Immature natural killer cell (primary cell): ENCODE measurements at regions not wholly inside any gene's neighbourhood (a gene's known extent, or its start where the extent isn't known, plus 50 kb on each side); places are given as distances from the start of the nearest gene placed in this dataset.

Experiments used
- DNase-seq, 3 donors: peaks; one replicate each; pipeline ENCODE4 v3.0.0; 2022; ENCODE audit warnings: mixed read lengths in 1 of 3
- H3K27ac Mint-ChIP-seq, 6 donors: one replicate each; pipeline ENCODE4 v1.8.0; 2020; ENCODE audit warnings: mixed read lengths in 6 of 6, mild to moderate bottlenecking in 5 of 6, inconsistent platforms in 4 of 6, moderate library complexity in 3 of 6
- H3K27me3 Mint-ChIP-seq, 3 donors: one replicate each; pipeline ENCODE4 v1.8.0; 2020 to 2021; ENCODE audit warnings: low read depth in 3 of 3, mild to moderate bottlenecking in 3 of 3, mixed read lengths in 3 of 3, moderate library complexity in 3 of 3, inconsistent platforms in 1 of 3
- H3K36me3 Mint-ChIP-seq, 3 donors: one replicate each; pipeline ENCODE4 v1.8.0; 2020; ENCODE audit warnings: mixed read lengths in 3 of 3, inconsistent platforms in 2 of 3, mild to moderate bottlenecking in 2 of 3
- H3K4me1 Mint-ChIP-seq, 2 donors: one replicate each; pipeline ENCODE4 v1.8.0; 2020; ENCODE audit warnings: inconsistent platforms in 2 of 2, mild to moderate bottlenecking in 2 of 2, mixed read lengths in 2 of 2, moderate library complexity in 1 of 2
- H3K4me3 Mint-ChIP-seq, 5 donors: one replicate each; pipeline ENCODE4 v1.8.0; 2020; ENCODE audit warnings: mild to moderate bottlenecking in 5 of 5, mixed read lengths in 5 of 5, inconsistent platforms in 3 of 5, moderate library complexity in 3 of 5
- H3K9me3 Mint-ChIP-seq, 6 donors: one replicate each; pipeline ENCODE4 v1.8.0; 2020; ENCODE audit warnings: mild to moderate bottlenecking in 6 of 6, mixed read lengths in 6 of 6, inconsistent platforms in 4 of 6, moderate library complexity in 3 of 6

DNA sequence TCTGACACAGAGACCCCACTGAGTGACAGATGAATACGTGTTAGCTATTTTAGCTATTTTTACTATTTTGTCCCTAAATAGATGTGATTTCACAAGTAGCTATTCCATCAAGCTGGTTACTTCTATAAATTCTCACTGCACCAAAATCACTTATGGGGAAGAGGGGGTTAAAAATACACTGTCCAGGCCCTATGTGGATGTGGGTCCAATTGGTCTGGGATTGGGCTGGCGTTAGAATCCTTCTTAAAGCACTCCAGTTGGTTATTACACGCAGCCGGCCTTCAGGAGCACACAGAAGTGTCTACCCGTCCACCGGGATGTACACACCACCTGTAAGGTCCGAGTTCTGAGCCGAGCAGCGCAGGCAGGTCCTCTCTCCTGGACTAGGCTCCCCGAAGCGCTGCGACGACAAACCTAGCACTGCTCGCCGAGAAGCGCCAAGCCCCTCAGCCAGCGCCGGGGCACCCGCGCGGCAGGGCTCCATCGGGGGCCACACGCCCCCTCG lies 222.3 kb upstream of the MKLN1 start:
- Mint-ChIP-seq H3K4me1 (peaks cover 74% of the 10 kb centered on the region in 2 donors), H3K27me3 (peaks cover 46 to 81% (median 76%) of the 10 kb centered on the region in 3 donors), H3K4me3 (peak overlapping the region; percentile 83 to 88 (median 86)), H3K9me3 (no peaks in the 10 kb centered on the region), H3K36me3 (peaks cover 0 to 8% (median 0%) of the 10 kb centered on the region in 3 donors), H3K27ac (peak overlapping the region; percentile 68 to 92 (median 86))
- no peak for DNase-seq

DNA sequence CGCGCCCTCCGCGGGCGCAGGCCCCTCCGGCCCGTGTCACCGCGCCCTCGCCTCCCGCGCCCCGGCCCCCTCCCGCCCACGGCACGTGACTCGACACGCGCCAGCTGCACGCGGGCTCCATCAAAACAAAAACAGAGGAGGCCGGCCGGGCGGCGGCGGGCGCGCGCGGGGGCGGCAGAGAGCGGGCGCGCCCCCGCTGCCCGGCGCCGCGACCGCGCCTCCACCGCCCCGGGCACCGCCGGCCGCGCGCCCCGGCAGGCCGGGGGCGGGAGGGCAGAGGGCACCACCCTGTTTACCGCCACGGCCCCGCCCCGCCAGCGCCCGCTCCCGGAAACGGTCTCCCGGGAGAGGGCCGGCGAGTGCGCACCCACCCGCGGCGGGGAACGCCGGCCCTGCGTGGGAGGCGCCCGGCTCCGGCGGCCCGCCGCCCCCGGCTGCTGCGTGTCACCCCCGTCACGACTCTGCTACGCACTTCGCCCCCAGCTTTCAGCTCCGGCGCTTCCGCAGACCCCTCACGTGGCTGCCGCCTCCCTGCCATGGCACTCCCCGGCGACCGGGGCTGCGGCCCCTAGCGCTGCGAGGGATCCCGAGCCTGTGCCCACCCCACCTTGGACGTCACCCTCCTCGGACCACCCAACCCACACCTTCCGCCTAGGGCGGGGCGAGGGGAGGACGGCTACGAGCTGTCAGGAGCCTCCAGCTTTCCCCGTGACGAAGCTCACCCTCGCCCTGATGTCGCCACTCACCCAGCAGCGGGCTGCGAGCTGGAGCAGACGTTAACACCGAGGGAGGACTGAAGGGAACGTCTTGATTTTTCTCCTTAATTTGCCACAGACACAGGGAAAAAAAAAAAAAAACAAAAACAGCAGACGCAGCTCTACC lies 221.6 kb upstream of the MKLN1 start:
- Mint-ChIP-seq H3K36me3 (peaks cover 0 to 8% (median 0%) of the 10 kb centered on the region in 3 donors), H3K27ac (peak overlapping the region; percentile 99 to 100 (median 100))

DNA sequence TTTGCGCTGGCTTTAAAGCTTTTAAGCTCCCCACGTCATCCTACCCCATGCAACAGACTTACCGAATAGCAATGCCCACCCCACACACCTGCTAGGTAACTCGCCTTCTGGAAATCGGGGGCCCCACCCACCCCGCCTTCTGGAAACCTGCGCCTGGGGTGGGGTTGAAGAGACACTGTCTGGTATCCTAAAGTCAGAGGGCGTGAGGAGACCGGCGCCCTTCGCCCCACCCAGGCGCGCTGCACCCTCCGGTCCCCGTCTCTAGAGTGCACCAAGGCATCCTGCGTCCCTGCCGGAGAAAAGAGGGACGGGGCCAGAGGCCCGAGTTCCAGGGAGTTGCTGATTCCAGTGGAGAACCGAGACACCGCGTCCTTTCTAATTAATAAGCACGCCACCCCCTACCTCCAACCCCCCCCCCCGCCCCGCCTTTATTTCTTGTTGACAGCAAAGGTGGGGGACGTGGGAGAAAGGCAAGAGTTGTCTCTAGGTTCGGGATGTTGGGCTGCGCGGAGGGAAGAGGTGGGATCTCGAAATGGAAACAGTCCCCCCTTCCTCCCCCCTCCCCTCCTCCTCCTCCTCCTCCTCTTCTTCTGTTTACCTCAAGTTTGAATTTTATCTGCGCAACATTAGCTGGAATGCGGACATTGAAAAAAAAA lies 220.9 kb upstream of the MKLN1 start:
- H3K27ac Mint-ChIP-seq, result peak overlapping the region; percentile 99 to 100 (median 100)
- no peaks in the 10 kb centered on the region for H3K9me3 Mint-ChIP-seq
- H3K4me1 Mint-ChIP-seq, result peaks cover 72 to 73% of the 10 kb centered on the region in 2 donors
- peak in 1 of 3 donors; percentile 65 for DNase-seq
- peak overlapping the region; percentile 92 to 99 (median 96) for H3K4me3 Mint-ChIP-seq
- H3K27me3 Mint-ChIP-seq, result peaks cover 49 to 77% (median 76%) of the 10 kb centered on the region in 3 donors
- H3K36me3 Mint-ChIP-seq, result peaks cover 0 to 8% (median 0%) of the 10 kb centered on the region in 3 donors

More for the DNA sequence above, 221.6 kb upstream of the MKLN1 start:
- Mint-ChIP-seq H3K4me3 (peak overlapping the region; percentile 92 to 99 (median 96)), H3K9me3 (no peaks in the 10 kb centered on the region), H3K27me3 (peaks cover 51 to 77% (median 76%) of the 10 kb centered on the region in 3 donors), H3K4me1 (peaks cover 74% of the 10 kb centered on the region in 2 donors)
- DNase-seq, result peak; percentile 97

DNA sequence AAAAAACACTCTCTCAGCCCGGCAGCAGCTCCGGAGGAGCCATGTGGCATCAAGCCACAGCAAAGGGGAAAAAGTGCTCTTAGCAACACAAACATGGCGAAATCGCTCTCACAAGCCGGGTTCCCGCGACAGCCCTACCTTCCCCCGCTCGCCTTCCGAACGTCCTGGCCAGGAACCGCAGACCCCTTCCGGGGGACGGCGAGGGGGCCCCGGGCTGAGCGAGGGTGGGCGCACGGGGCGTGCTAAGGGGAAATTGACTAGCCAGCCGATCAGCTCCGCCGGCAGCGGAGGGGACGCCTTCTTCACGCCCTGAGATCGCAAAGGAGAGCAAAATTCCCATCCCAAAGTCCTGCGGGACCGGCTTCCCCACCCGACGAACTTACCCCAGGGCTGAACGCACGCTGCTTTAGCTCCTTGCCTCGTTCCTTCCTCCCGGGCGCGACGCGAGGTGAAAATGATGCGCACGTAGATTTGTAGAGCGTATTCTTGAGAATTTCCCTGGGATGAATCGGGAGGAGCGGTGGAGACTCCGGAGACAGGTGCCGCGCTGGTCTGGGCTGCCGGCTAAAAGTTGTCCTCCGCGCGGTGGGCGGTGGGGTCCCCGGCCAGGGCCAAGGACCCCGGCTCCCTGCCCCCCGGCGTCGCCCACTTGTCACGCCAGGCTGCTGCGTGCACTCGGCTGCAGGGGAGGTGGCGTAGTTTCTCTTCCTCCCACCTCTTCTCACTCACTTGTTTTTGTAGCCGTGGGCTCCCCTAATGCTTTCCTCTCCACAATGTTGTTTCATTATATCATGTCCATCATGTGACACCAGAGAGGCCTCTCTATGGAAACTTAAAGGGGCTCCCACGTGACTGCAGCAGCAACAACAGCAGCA lies 220.1 kb upstream of the MKLN1 start:
- H3K4me1 Mint-ChIP-seq, result peaks cover 64 to 65% of the 10 kb centered on the region in 2 donors

DNA sequence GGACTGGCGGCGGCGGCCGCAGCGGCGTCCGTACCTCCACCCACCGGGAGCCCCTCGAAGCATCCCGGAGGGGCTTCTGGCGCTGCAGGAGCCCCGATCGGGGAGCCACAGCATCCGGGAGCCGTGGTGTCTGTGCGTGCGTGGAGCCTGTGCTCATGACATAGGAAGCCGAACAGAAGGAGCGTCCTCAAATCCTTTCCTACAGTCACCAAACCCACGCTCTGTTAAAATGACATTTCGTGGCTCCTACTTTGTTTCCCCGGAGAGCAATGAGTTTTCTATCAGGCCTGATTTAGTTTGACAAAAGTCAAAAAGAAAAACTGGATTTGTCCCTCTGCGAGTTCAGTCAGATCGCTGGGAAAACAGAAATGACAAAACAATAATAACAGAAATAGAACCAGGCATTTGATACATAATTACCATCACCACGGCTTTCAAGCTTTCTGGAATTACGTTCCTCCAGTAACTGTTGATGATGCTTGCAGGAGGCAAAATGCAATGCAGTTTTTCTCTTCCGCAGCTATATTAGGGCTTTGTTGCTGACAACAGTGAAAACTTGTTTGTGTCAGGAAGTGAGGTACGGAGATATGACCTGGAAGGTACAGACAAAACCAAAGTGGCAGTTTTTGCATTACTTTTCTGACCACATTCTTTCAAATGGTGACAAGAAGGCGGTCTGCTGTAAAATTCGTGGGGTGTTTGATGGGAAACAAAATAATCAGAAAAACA lies 219.3 kb upstream of the MKLN1 start:
- H3K4me3 Mint-ChIP-seq, result peak overlapping the region; percentile 92 to 99 (median 96)
- peak; percentile 86 to 90 (median 88) for DNase-seq
- no peaks in the 10 kb centered on the region for H3K9me3 Mint-ChIP-seq
- H3K4me1 Mint-ChIP-seq, result peaks cover 56 to 57% of the 10 kb centered on the region in 2 donors
- peaks cover 52 to 68% (median 65%) of the 10 kb centered on the region in 3 donors for H3K27me3 Mint-ChIP-seq
- peaks cover 0 to 8% (median 0%) of the 10 kb centered on the region in 3 donors for H3K36me3 Mint-ChIP-seq
- H3K27ac Mint-ChIP-seq, result peak overlapping the region; percentile 99 to 100 (median 100)

More for the DNA sequence above, 220.1 kb upstream of the MKLN1 start:
- peak; percentile 84 to 90 (median 87) for DNase-seq
- H3K27me3 Mint-ChIP-seq, result peaks cover 49 to 74% (median 70%) of the 10 kb centered on the region in 3 donors
- H3K36me3 Mint-ChIP-seq, result peaks cover 0 to 8% (median 0%) of the 10 kb centered on the region in 3 donors
- peak overlapping the region; percentile 99 to 100 (median 100) for H3K27ac Mint-ChIP-seq
- no peaks in the 10 kb centered on the region for H3K9me3 Mint-ChIP-seq
- peak overlapping the region; percentile 92 to 99 (median 96) for H3K4me3 Mint-ChIP-seq

DNA sequence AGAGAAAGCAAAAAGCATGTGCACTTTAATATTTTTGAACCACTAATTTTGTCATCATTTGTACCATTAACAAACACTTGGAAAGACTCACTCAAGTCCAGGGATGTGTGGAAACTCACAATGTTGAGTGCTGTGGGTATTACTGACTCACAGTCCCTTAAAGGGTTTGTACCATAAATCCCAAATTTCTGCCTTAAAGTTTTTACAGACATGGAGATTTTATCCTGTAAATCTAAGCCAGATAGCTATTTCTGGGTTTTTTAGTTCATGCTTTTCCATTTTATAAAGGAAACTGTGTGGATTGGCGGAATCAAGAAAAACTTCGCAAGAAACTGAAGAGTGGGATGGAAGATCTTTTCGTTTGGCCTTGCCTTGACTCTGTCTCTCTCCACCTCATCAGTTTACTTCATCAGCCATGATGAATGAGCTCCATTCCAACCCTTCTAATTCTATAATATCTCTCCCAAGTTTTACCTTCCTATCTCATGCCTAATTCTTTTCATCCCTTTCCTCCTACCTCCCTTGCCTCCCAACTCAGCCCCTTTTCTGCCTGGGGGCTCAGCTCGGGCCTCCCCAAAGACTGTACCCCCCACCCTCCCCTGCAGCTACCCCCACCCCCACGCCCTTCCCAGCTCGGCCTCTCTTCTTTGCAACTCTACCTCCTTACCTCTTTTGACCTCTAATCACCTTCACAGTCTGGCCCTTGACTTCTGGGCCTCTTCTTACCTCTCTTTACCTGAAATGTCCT lies 218.5 kb upstream of the MKLN1 start:
- H3K27ac Mint-ChIP-seq, result peak overlapping the region; percentile 99 to 100 (median 100)
- H3K9me3 Mint-ChIP-seq, result no peaks in the 10 kb centered on the region
- peaks cover 51 to 61% (median 60%) of the 10 kb centered on the region in 3 donors for H3K27me3 Mint-ChIP-seq
- peak overlapping the region; percentile 92 to 99 (median 96) for H3K4me3 Mint-ChIP-seq
- peaks cover 48 to 49% of the 10 kb centered on the region in 2 donors for H3K4me1 Mint-ChIP-seq
- no peak for DNase-seq
- H3K36me3 Mint-ChIP-seq, result peaks cover 0 to 8% (median 0%) of the 10 kb centered on the region in 3 donors

DNA sequence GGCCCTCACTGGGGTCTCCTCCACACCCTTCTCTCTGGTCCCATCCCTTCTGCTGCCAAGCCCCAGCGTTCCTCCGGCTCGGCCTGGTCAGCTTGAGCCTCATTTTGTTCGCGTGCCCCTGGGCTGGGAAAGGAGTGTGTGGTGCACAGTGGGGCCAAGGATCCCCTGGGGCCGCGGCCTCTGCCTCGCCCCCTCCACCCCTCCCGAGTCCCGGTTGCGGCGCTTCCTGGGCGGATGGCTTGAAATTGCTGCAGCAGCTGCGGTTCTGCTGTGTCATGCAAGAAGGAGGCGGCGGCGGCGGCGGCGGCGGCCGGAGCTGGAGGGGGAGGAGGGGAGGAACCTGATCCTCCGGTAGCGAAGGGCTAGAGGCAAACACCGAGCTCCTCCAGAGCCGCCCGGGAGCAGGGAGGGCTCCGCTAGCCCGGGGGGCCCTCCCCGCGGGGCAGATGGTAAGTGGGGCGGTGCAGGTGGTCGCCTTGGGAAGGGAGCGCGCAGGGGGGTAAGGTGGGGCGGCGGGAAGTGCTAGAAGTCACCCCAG lies 217.8 kb upstream of the MKLN1 start:
- peaks cover 45 to 55% (median 54%) of the 10 kb centered on the region in 3 donors for H3K27me3 Mint-ChIP-seq
- H3K27ac Mint-ChIP-seq, result peak overlapping the region; percentile 99 to 100 (median 100)
- peak overlapping the region; percentile 92 to 99 (median 96) for H3K4me3 Mint-ChIP-seq
- H3K4me1 Mint-ChIP-seq, result peaks cover 41 to 42% of the 10 kb centered on the region in 2 donors
- DNase-seq, result peak; percentile 77 to 81 (median 80)
- H3K36me3 Mint-ChIP-seq, result peaks cover 0 to 8% (median 0%) of the 10 kb centered on the region in 3 donors
- no peaks in the 10 kb centered on the region for H3K9me3 Mint-ChIP-seq

DNA sequence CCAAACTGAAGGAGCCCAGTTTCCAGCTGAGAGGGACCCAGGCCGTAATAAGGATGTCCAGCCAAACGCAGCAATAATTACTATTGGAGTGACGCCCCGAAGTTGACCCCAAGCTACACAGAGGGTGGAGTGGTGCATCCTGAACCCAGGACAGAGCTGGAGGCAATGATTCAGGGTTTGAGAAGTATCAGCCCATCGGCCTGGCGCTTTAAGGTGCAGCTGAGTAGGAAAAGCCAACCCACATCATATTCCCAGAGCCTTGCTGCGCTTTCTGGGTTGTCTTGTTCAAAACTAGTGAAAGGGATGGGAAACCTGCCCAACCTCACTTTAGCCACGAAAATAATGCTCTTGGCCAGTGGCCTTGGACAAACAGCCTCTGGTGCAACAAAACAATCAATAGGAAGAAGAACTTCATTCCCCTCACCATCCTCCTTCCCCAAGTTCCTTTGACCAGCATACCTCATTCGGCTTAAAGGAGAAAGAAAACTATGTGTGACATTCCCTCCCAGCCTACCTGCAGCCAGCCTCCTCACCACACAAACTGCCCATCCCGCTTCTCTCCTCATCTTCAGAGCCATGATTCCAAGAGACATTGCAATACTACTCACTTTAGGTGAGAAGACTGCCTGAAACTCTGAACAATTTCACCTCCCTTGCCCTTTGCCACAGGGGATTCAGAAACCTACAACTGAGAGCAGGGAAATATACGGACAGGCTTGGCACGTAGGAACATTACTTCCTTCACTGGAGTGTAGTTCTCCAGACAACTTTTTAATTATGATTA lies 217.2 kb upstream of the MKLN1 start:
- Mint-ChIP-seq H3K27me3 (peaks cover 38 to 49% (median 48%) of the 10 kb centered on the region in 3 donors), H3K4me3 (peak overlapping the region; percentile 92 to 99 (median 96)), H3K4me1 (peaks cover 35 to 36% of the 10 kb centered on the region in 2 donors), H3K36me3 (peaks cover 0 to 8% (median 0%) of the 10 kb centered on the region in 3 donors), H3K27ac (peak overlapping the region; percentile 6 to 100 (median 90)), H3K9me3 (peaks cover 0 to 2% (median 0%) of the 10 kb centered on the region in 6 donors)
- DNase-seq, result peak in 1 of 3 donors; percentile 4

DNA sequence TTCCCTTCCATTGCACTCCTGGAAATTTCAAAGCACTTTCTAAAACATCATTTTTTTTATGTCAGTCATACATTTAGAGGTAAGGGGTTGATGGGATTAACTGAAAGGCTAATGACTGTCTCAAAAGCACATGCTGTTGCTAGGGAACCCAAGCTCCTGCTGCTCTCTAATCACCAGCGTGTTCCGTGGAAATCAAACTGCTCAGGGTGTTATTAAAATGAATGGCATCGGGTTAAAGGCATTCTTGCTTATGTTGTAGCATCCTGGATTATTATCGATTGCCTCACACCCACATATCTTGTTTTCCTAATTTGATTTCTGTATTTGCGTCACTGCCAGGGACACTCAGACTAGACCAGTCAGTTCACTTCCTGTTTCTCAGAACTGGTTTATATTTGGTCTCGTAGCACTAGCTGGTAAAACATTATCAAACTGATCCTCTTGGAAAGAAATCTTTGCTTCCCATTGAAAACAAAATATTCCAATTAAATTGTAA lies 216.5 kb upstream of the MKLN1 start:
- Mint-ChIP-seq H3K4me1 (peaks cover 34 to 36% of the 10 kb centered on the region in 2 donors), H3K27ac (peak overlapping the region; percentile 12 to 100 (median 90)), H3K27me3 (peaks cover 37 to 46% (median 46%) of the 10 kb centered on the region in 3 donors), H3K4me3 (peak overlapping the region; percentile 92 to 99 (median 96)), H3K9me3 (peaks cover 0 to 2% (median 0%) of the 10 kb centered on the region in 6 donors), H3K36me3 (peaks cover 0 to 8% (median 0%) of the 10 kb centered on the region in 3 donors)
- peak; percentile 46 to 59 (median 53) for DNase-seq

DNA sequence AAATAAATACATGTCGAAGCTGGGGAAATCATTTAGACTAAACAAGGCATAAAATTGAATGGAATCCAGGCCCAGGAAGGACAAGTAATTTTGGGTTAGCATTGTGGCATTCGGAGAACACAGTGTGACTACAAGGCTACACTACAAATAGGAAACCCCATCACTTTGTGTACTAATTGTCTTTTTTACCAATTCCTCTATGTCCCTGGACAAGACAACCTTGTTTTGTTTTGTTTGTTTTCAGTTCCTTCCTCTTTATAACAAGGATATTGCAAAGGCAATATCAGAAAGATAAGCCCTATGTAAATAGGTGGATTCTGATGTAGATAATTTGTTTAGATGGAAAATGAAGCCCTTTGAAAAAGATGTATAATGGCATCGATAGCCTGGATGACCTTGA lies 215.9 kb upstream of the MKLN1 start:
- Mint-ChIP-seq H3K27ac (peak overlapping the region in 4 of 6 donors; percentile 50 to 100 (median 90)), H3K27me3 (peaks cover 30 to 39% (median 39%) of the 10 kb centered on the region in 3 donors), H3K4me3 (peak overlapping the region in 1 of 5 donors; percentile 16), H3K36me3 (peaks cover 0 to 4% (median 0%) of the 10 kb centered on the region in 3 donors), H3K9me3 (peaks cover 0 to 2% (median 0%) of the 10 kb centered on the region in 6 donors), H3K4me1 (peaks cover 33 to 34% of the 10 kb centered on the region in 2 donors)
- no peak for DNase-seq
